ENCODE measurements at regions not wholly inside any gene's neighbourhood (a gene's known extent, or its start where the extent isn't known, plus 50 kb on each side); places are given as distances from the start of the nearest gene placed in this dataset.

DNA sequence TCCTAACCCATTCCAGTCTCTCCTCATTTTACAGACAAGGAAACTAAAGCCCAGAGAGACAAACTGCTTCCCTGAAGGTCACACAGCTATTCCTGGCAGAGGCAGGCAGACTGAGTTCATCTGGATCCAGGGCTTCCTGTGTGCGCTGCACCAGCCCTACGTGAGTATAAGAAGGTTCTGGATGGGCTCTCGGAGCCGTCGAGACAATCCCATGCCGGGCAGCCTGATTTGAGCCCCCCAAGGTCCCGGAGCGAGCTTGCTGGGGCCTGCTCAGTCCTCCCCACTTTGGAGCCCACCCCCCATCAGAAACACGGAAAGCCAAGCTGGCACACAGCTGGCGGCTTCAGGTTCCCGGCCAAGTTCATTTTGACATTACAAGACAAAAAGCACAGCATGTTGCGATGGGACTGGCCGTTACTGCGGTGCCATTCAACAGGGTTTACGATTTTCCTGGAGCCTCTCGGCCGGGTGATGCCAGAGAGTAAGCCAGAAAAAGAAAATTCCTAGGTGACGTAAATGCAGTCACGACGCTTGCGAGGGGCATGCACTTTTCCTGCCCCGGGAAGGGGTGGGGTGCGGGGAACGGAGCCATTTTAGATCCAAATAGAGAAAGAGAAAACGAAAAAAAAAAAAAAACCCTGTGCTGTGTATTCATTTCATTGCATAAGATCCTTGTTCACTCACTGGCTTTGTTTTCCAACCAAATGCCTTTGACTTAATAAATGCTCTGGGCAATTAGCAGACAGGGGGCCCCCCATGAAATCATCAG is 167.1 kb upstream of the FOXF1 start:
- TF ChIP-seq, protein P1, sequence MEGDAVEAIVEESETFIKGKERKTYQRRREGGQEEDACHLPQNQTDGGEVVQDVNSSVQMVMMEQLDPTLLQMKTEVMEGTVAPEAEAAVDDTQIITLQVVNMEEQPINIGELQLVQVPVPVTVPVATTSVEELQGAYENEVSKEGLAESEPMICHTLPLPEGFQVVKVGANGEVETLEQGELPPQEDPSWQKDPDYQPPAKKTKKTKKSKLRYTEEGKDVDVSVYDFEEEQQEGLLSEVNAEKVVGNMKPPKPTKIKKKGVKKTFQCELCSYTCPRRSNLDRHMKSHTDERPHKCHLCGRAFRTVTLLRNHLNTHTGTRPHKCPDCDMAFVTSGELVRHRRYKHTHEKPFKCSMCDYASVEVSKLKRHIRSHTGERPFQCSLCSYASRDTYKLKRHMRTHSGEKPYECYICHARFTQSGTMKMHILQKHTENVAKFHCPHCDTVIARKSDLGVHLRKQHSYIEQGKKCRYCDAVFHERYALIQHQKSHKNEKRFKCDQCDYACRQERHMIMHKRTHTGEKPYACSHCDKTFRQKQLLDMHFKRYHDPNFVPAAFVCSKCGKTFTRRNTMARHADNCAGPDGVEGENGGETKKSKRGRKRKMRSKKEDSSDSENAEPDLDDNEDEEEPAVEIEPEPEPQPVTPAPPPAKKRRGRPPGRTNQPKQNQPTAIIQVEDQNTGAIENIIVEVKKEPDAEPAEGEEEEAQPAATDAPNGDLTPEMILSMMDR (IDR thresholded peaks at IDR 0.05): no peak
- no peak for TF ChIP-seq EZH2phosphoT487 (IDR thresholded peaks at IDR 0.05)

All from neural progenitor cell (in vitro differentiated cells).